Smooth muscle cell of the brain vasculature (primary cell): ENCODE measurements at regions not wholly inside any gene's neighbourhood (a gene's known extent, or its start where the extent isn't known, plus 50 kb on each side); places are given as distances from the start of the nearest gene placed in this dataset.

Experiments
- DNase-seq: peaks from one replicate; pipeline ENCODE4 v3.0.0-alpha.2; 2012; ENCODE audit warnings: low read depth, low spot score

GRCh38 chr13:109599901-109600657, 186.3 kb downstream of the IRS2 start:
- DNase-seq, result no peak

DNA sequence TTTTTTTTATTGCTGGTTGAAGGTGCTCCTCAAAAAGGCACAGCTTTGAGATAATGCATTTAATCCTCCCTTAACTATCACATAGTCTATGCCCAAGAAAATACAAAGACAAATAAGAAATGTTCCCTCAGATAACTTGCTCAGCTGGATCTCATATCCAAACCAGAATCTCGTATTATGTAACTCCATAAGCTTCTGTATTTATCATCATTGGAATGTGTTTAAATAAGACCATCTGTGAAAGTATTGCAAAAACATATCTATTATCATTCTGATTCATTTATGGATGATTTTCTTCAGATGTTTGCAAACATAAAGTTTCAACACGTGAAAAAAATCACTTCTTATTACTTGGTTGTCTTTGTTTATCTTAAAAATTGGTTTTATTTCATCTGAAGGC, 190.9 kb downstream of the IRS2 start:
- DNase-seq, result no peak

GRCh38 chr13:109593230-109593629, 193.2 kb downstream of the IRS2 start:
- DNase-seq, result no peak

DNA sequence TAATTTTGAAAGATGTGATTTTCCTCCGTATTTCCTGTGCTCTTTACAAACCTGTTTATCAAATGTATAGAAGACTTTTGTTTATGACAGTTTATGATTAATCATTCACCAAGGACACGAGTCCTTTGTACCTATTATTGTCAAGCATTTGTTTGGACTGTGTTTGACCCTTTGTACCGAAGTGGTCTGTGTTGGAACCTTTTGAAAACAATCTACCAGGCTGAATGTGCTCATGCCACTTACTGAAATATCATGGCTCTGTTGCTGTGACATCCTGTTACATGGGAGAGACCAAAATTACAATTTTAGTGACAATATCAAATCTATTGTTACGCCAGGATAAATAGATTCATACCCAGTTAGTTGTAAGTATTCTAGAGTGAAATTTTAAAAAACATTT, 193.6 kb downstream of the IRS2 start:
- DNase-seq, result no peak

DNA sequence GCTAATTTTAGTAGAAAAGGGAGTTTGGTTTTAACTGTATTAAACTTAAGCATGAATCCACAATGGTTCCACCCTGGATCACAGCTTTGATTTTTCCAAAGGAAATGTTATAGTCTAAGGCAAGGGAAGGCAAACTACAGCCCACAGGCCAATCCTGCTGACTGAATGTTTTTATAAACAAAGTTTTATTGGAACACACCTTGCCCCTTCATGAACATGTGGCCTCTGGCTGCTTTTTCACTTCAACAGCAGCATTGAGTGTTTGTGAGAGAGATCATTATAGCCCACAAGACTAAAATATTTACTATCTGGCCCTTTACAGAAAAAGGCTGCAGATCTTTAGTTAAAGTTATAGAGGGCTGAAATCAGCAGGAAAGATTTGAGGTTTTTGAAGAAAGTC, 198.7 kb downstream of the IRS2 start:
- no peak for DNase-seq

- no peak for DNase-seq
Observed at GRCh38 chr13:109586509-109587346, 199.7 kb downstream of the IRS2 start.

DNA sequence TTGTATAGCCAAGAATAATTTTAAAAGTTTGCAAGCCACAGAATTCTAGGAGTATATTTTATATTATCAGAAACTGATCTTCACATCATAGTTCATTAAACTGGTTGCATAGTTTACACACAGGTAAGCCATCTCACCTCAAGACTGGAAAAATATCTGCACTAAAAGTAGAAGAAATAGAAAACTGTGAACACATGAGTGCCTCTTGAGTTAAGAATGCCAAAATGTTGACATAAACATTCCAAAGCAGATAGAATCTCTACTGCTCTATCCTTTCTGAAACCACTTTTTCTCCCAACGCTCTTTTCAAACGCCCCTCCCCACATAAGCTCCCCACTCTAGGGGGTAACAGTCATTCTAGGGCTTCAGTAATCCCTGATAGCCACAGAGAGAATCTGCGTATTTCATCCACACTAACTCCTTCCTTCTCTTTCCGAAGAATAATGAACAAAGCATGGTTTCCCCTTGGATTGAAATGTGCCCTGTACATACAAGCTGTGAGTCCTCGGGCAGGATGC, 201.5 kb downstream of the IRS2 start:
- DNase-seq, result no peak

DNA sequence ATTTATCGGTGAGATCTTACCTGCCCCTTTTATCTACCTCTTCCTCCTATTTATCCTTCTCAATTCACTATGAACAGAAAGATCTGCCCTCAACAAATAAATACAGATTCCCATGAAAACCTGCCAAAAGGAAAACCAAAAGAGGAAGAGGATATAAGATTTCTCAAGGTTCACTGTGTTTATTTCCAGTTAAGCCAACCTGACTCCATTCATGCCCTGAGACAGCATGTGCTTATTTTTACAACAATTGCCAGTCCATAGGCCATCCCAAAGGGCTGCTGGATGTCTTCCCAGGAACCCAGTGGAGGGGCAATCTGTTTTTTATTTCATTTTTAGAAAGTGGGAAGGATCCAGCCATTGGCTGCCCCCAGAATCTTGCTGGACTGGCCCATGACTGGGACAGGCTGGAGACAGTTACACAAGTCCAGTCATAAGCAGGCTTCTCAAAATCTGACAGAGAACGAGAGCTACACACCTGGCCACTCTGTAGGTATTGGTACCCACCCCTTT, 209.1 kb downstream of the IRS2 start:
- DNase-seq, result no peak

DNA sequence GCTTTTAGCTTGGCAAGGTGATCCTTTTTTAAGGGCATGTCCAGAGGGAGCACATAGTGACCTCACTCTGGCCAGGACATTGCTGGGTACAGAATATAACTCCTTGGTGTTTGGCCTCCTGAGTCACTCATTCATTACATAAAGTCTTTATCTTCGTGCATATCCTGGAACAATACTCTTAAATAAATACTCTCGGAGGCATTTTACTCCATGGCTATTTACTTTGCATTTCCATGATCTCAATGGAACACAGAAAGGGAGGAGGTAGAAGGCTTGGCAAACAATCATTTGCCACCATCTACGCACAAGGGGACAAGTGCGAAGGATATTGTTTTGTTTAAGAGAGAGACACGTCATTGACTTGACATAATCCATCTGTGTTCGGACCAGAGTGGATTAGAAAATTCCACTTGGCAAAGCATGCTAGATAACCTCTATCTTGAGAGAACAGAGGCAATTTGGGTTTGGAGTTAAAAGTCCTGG, 210.0 kb downstream of the IRS2 start:
- DNase-seq, result no peak

DNA sequence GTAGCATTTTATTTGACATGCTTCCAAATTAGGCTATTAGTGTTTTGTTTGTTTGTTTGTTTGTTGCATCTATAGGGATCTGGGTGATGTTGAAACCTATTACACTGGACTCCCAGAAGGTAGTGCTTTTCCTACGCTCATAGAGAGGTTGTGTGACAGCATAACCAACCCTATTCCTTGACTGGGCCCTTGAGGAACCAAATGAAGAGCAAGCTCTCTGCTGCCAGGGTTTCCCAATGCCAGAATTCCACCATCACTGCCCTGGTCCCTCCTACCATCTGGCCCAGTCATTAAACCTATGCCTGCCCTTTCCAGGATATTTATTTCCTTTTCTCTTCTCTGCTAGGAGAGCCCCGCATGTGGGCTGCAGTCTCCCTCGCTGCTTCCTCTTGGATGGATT, 210.6 kb downstream of the IRS2 start:
- DNase-seq, result no peak

DNA sequence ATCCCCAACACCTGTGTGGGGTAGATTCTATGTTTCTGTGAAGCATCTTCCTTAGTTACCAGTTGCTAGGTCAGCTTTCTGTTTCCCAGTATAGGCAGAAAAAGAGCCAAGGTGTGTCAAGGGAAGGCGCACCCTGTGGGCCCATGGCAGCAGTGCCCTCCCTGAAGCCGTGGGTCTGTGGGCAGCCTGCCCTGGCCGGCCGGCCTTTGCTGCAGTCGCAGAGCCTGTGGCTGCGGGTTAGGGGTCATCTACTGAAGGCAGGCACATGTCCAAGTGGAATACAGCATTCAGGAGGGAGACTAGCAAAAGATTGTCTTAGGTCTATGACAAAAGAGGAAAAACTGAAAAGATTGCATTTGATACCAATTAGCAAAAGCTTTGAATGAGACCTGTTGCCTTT, 214.0 kb downstream of the IRS2 start:
- no peak for DNase-seq

DNA sequence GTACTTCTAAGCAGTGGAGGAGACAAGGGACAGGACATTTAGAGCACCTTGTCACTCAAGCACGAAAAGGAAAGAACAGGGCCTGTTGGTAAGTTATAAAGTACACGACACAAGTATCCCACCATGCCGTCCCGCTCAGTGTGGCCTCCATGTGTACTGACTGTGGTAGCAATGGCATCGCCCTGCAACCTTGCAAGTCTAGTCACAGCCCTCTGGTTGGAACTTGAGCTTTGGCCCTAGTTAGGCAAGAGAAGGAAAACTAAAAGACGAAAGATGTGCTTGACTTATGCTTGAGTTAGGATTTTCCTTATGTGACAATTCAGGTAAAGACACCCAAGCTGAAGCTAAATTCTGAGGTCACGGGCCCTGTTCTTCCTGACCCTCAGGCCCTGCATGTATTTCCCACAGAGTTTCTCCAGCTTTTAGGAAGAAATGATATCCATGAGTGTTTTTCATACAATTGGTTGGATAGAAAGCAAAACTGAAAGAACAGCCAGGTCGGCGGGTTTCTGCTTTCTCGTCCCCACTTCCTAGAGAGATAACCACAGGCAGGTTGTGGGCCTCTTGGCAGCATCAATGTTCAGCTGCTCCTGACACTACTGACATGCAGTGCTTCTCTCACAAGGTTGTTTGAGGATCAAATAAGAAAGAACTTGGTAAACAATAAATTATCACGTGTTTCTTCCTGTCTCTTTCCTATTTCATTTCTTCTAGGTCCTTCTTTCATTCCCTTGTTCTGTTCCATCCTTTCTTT, 216.2 kb downstream of the IRS2 start:
- no peak for DNase-seq

- peak; percentile 51 for DNase-seq
Observed at GRCh38 chr13:109568339-109568818, 218.0 kb downstream of the IRS2 start.

DNA sequence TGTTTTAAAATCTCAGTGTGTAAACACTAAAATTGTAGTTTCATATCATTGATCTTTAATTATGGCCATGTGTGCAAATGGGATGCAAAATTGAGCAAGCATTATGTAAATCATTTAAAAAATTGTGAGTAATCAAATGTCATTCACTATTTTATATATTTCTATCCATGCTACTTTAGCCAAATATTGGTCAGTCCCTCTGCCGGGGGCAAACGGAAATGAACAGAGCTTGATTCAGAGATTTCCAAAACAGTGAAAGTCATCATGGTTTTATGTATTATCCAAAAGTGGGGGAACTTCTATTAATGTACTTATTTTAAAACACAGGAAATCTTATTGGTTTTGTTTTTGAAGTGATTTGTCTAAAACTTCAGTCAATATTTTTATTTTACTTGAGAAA, 219.1 kb downstream of the IRS2 start:
- no peak for DNase-seq

DNA sequence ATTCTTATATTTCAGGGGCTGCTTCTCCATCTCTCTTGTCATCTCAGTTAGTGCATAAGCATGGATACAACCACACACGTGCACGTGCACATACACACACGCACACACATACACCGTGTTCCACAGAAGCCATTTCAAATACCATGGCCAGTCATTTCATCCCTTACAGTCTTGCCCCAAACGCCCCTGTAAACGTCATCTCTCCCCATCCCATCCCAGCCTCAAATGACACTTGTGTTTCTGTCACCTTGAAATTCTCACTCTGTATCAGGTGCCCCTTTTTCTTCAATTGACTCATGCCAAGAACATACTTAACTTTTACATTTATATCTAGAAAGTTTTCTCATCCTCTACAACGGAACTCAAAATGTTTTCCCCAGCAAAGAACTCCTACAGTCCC, 220.5 kb downstream of the IRS2 start:
- no peak for DNase-seq

DNA sequence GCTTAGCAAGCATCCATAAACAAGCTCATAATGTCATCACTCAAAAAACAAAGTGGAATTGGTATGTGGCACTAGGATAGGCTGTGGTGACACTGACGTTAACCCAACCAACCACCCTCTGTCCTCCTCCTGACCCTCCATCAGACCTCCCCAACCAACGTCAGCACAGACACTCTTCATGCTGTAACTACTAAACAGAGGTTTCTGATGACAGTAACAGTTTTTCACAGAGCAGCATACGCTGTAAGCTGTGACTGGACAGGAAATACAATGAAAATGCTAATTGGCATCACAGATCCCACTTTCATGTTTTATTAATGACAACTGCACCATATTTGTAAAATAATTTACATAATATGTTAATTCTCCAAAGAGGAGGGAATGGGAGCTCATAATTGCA, 238.0 kb downstream of the IRS2 start:
- DNase-seq, result no peak

DNA sequence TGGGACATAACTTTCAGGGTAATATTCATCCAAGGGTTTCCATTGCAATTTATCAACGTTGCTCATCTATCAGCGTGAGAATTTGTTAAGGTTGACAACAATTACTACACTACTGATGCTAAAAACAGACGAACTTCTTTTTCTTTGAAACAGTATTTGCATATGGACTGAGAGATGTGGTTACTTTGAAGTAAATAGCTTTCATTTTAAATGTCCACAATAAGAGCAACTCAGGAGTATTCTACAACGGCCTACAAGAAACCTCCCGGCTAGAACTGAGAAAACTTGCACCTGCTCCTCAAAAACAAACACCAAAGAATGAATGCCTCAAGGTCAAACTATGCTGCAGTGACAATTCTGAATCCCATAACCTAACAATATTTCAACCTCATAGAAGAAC, 238.4 kb downstream of the IRS2 start:
- DNase-seq, result no peak

DNA sequence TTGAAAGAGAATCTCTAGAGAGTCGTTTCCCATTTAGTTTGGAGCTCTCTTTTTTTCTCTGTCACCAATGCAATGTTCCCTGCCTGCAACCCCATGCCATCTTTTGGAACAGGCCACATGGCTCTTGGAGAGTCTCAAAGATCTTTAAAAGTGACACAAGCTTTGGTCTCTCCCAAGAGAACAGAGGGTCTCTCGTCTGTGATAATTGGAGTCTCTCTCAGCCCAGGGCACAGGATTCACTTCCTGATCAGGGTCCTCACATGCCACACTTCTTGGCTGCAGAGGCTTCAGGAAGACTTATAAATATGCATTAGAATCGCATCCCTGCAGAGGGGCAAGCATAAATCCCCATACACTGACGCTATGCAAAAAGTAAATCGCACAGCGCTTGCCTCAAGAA, 240.5 kb downstream of the IRS2 start:
- no peak for DNase-seq

- DNase-seq, result no peak
Observed at GRCh38 chr13:109541081-109541480, 245.3 kb downstream of the IRS2 start.

DNA sequence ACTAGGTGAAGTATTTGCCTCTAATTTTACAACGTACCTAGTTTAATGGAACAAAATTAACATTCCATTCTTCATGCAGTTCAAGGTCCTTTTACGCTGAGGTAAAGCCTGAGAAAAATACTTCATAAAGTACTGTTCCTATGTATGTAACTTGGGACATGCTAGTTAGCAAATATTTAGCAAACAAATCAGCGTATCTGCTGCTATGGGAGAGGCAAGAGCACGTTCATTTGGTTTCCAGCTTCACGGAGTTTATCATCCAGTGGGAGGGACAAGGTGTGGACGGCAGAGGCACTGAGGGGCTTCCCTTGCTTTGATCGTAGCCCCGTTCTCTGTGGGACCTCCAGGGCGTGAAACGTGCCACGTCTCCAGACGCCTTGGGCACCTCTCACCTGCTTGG, 248.8 kb downstream of the IRS2 start:
- no peak for DNase-seq

GRCh38 chr13:109533350-109533749, 253.0 kb downstream of the IRS2 start:
- no peak for DNase-seq

GRCh38 chr13:109529964-109530363, 256.4 kb downstream of the IRS2 start:
- no peak for DNase-seq
